A673 (cell line): ENCODE measurements at regions not wholly inside any gene's neighbourhood (a gene's known extent, or its start where the extent isn't known, plus 50 kb on each side); places are given as distances from the start of the nearest gene placed in this dataset.
A peak's percentile ranks its signal among the peaks of the same experiment; 100 is the strongest.

Experiments
- BruUV-seq: library from RNA; stranded (reverse); fragments of 400-500 nt; replicated peaks from 2 replicates; lab custom pipeline; 2021; lab: Mats Ljungman, UMichigan
- CTCF ChIA-PET: fragments of 300-600 bp; sonication (Branson Sonifier 250); formaldehyde crosslinking; loops from one replicate; lab custom pipeline; 2022; ENCODE audit warnings: antibody characterized with exemption; lab: Charles Lee
- POLR2A ChIA-PET: fragments of 300-600 bp; sonication (Branson Sonifier 250); formaldehyde crosslinking; loops from one replicate; lab custom pipeline; 2022; ENCODE audit warnings: antibody characterized with exemption; ENCODE audit not compliant: low non-redundant PET; lab: Charles Lee
- DNase-seq: peaks from one replicate; pipeline ENCODE4 v3.0.0-alpha.2; 2015; ENCODE audit warnings: low spot score
- H3K27ac ChIP-seq: fragments of 200-600 bp; sonication (generic); 2 replicates; pipeline ENCODE4 v1.5.1; 2016; ENCODE audit warnings: mixed run types, low read depth, mild to moderate bottlenecking, mixed read lengths, antibody characterized with exemption, low read length; ENCODE audit not compliant: poor library complexity, severe bottlenecking
- H3K27me3 ChIP-seq: fragments of 200-600 bp; sonication (generic); replicated peaks from 2 replicates; pipeline ENCODE4 v1.6.1; 2017; ENCODE audit warnings: mixed run types, low read depth, mild to moderate bottlenecking, mixed read lengths, antibody characterized with exemption, low read length; ENCODE audit not compliant: insufficient read depth, poor library complexity
- H3K36me3 ChIP-seq: fragments of 200-600 bp; sonication (generic); 2 replicates; pipeline ENCODE4 v1.6.1; 2016; ENCODE audit warnings: mixed run types, mild to moderate bottlenecking, mixed read lengths, antibody characterized with exemption, low read length; ENCODE audit not compliant: insufficient read depth, poor library complexity, severe bottlenecking
- H3K4me1 ChIP-seq: fragments of 200-600 bp; sonication (generic); 2 replicates; pipeline ENCODE4 v1.6.1; 2017; ENCODE audit warnings: mixed run types, mild to moderate bottlenecking, mixed read lengths, antibody characterized with exemption, low read length; ENCODE audit not compliant: insufficient read depth, poor library complexity, severe bottlenecking
- H3K4me3 ChIP-seq: fragments of 200-600 bp; sonication (generic); 2 replicates; pipeline ENCODE4 v1.5.1; 2016; ENCODE audit warnings: low read depth, mixed run types, mild to moderate bottlenecking, mixed read lengths, low read length; ENCODE audit not compliant: poor library complexity, severe bottlenecking
- H3K9me3 ChIP-seq: fragments of 200-600 bp; sonication (generic); 2 replicates; pipeline ENCODE4 v1.6.1; 2016; ENCODE audit warnings: mixed run types, low read depth, mild to moderate bottlenecking, mixed read lengths, antibody characterized with exemption, low read length; ENCODE audit not compliant: poor library complexity, severe bottlenecking
- CTCF ChIP-seq: fragments of 300-800, 200-600 bp; sonication (generic); conservative IDR thresholded peaks from 2 replicates; pipeline ENCODE4 v1.5.1; 2017; ENCODE audit warnings: low read depth, mild to moderate bottlenecking, antibody characterized with exemption, low read length, moderate library complexity, mixed read lengths
- EZH2 ChIP-seq: fragments of 200-600 bp; sonication (generic); IDR thresholded peaks from 2 replicates; pipeline ENCODE4 v1.6.1; 2017; ENCODE audit warnings: borderline replicate concordance, low read depth, mild to moderate bottlenecking, mixed read lengths, antibody characterized with exemption, low read length; ENCODE audit not compliant: poor library complexity, severe bottlenecking
- intact Hi-C: fragments of 100-400 bp; cut with micrococcal nuclease; formaldehyde crosslinking; loops from one replicate; pipeline ENCODE4 v1.10.0; 2022; ENCODE audit not compliant: unreplicated experiment

DNA sequence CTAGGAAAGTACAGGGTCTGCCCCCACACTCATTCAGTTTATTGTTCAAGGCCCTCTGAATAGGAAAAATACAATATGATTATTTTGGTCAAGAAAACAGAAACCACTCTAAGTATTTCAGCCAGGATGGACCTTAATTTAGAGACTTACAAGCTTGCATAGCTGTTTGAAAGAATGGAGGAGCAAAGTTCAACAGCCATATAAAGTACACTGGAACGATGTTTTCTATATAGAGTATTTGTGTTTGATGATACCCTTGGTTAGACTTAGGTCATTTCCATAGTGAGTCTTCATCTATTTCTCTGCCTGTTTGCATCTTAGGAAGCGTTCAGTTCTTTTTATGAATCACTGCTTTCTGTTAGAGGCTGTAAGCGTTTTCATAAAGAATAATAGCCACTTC is 366.2 kb downstream of the NUP35 start:
- Histone ChIP-seq H3K27ac (no peak overlapping the region), H3K27me3 (no peaks in the 10 kb centered on the region), H3K36me3 (no peaks in the 10 kb centered on the region), H3K4me3 (no peak overlapping the region), H3K9me3 (no peaks in the 10 kb centered on the region), H3K4me1 (no peaks in the 10 kb centered on the region)
- POLR2A ChIA-PET, result no interaction called here
- no peak for TF ChIP-seq EZH2
- no peak for TF ChIP-seq CTCF
- no peak for DNase-seq
- intact Hi-C loops, result no loop called here
- CTCF ChIA-PET, result no interaction called here
- no TSS peak for BruUV-seq

- POLR2A ChIA-PET, result no interaction called here
- intact Hi-C loops, result no loop called here
- Histone ChIP-seq H3K9me3 (no peaks in the 10 kb centered on the region), H3K4me1 (no peaks in the 10 kb centered on the region), H3K27me3 (no peaks in the 10 kb centered on the region), H3K27ac (no peak overlapping the region), H3K4me3 (no peak overlapping the region), H3K36me3 (no peaks in the 10 kb centered on the region)
- BruUV-seq, result no TSS peak
- TF ChIP-seq CTCF (no peak), EZH2 (no peak)
- DNase-seq, result peak; percentile 11
- CTCF ChIA-PET, result no interaction called here
These were observed 366.7 kb downstream of the NUP35 start for GRCh38 chr2:183490914-183491313.

DNA sequence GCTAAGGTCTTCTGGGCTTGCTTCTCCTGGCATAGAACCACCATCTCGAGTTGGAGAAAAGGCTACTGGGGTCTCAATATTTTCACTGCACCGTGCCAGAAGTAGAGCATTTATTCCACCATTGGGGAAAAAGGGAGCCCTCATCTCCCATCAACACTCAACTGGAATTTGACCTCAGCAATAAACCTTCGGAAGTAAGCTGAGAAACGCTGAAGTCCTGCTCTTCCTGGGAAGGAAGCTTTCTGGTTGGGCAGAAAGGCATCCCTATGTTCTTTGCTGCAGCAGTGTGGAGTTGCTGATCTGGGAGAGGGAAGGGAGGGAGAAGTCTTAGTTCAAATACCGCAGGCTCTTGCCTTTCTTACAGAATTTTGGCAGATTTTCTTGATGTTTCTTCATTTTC is 368.8 kb downstream of the NUP35 start:
- no peak overlapping the region for H3K4me3 ChIP-seq
- BruUV-seq, result no TSS peak

More for the DNA sequence above, 368.8 kb downstream of the NUP35 start:
- DNase-seq, result no peak
- CTCF ChIA-PET, result no interaction called here
- Histone ChIP-seq H3K27me3 (no peaks in the 10 kb centered on the region), H3K4me1 (no peaks in the 10 kb centered on the region), H3K36me3 (no peaks in the 10 kb centered on the region), H3K9me3 (no peaks in the 10 kb centered on the region), H3K27ac (no peak overlapping the region)
- POLR2A ChIA-PET, result no interaction called here
- intact Hi-C loops, result no loop called here
- TF ChIP-seq CTCF (no peak), EZH2 (no peak)
